NB4 (cell line): ENCODE measurements at regions not wholly inside any gene's neighbourhood (a gene's known extent, or its start where the extent isn't known, plus 50 kb on each side); places are given as distances from the start of the nearest gene placed in this dataset.

Source experiments
- DNase-seq: peaks from one replicate; pipeline ENCODE4 v3.0.0; 2010; ENCODE audit warnings: low read depth
- H3K4me3 ChIP-seq: one replicate; pipeline ENCODE4 v1.5.1; 2011; ENCODE audit warnings: mild to moderate bottlenecking, low read depth, low read length, moderate library complexity
- CTCF ChIP-seq: IDR thresholded peaks from one replicate; pipeline ENCODE4 v1.5.1; 2012; ENCODE audit warnings: low read depth, low read length
- MAX ChIP-seq: IDR thresholded peaks from 2 replicates; pipeline ENCODE4 v1.6.1; 2011; ENCODE audit warnings: low read depth, low read length
- MYC ChIP-seq: IDR thresholded peaks from 2 replicates; pipeline ENCODE4 v1.6.1; 2011; ENCODE audit warnings: low read depth, low read length
- POLR2A ChIP-seq: IDR thresholded peaks from 2 replicates; pipeline ENCODE4 v1.6.1; 2011; ENCODE audit warnings: mild to moderate bottlenecking; ENCODE audit not compliant: insufficient read length; ENCODE audit errors: extremely low read depth

DNA sequence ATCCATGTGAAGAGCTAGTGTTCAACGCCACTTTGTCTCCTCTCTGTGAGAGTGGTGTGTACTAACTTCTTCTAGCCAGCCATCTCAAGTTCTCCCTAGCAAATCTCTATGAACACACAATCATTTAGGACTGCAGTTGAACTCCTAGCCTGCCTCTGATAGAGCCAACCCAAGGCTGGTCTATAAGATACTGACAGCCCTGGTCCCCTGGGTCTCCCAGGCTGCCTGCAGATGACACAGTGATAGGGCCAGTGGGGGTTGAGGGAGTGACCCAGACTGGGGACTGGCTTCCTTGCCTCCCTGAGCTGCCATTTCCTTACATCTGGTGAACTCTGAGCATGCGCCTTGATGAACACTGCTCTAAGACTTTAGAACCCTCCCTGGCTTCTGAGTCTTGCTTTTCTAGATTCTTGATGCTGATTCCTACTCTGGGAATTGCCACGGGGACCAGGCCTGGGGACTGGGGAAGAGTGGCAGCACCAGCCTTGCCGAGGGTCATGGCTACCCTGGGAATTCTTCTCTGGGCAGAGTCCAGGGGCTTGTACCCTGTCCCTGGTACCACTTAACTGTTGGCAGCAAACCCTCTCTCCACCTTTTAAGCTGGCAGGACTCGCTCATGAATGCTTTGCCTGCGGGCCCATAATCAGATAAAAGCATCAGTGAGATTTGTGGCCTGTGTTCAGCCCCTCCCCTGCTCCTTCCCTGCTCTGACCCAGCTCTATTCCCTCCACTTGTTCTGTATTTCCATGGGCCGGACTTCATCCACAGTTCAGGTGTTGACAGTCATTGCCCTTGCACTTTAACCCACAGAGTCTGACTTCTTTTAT lies 130.8 kb upstream of the CHD6 start:
- no peak overlapping the region for H3K4me3 ChIP-seq
- no peak for TF ChIP-seq MAX
- no peak for TF ChIP-seq POLR2A
- TF ChIP-seq CTCF: no peak
- TF ChIP-seq MYC: no peak
- DNase-seq: no peak

GRCh38 chr20:41748051-41748450 lies 129.9 kb upstream of the CHD6 start:
- TF ChIP-seq CTCF: no peak
- no peak for TF ChIP-seq MAX
- TF ChIP-seq POLR2A: no peak
- TF ChIP-seq MYC: no peak
- DNase-seq: no peak
- H3K4me3 ChIP-seq: no peak overlapping the region

- DNase-seq: no peak
- TF ChIP-seq MAX (no peak), CTCF (no peak), MYC (no peak), POLR2A (no peak)
Measured at GRCh38 chr20:41747226-41747625, 129.0 kb upstream of the CHD6 start.

DNA sequence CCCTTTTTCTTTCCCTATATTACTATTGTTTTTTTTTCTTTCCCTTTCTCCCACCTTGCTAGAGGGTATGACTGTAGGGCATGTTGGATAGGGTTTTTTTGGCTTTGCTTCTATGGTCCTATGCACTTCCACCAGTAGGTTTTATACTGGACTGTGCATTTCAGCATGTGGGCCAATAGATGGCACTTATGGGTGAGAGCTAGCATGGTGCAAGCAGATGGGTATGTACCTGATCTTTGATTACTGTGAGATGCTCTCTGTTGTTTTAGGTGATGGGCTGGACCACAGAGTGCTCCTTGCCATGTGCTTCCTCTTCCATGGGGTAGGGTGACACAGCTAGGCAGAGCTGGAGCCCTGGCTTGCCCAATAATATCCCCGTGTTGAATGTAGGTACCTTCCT lies 128.5 kb upstream of the CHD6 start:
- DNase-seq: peak; percentile 11
- H3K4me3 ChIP-seq: no peak overlapping the region
- TF ChIP-seq CTCF (peak; percentile 13), POLR2A (no peak)

More at GRCh38 chr20:41747226-41747625, 129.0 kb upstream of the CHD6 start:
- H3K4me3 ChIP-seq: no peak overlapping the region

- H3K4me3 ChIP-seq: no peak overlapping the region
- no peak for TF ChIP-seq MAX
- TF ChIP-seq MYC: no peak
- TF ChIP-seq CTCF: peak; percentile 75
- no peak for TF ChIP-seq POLR2A
- peak; percentile 47 for DNase-seq
Measured at GRCh38 chr20:41738604-41739206, 120.5 kb upstream of the CHD6 start.
